DND-41 (cell line): ENCODE measurements at regions not wholly inside any gene's neighbourhood (a gene's known extent, or its start where the extent isn't known, plus 50 kb on each side); places are given as distances from the start of the nearest gene placed in this dataset.

ENCODE experiments used
- EZH2 ChIP-seq: IDR thresholded peaks from 3 replicates; pipeline ENCODE4 v1.6.1; 2012; ENCODE audit warnings: borderline replicate concordance, low read depth, mild to moderate bottlenecking, moderate library complexity, low read length, inconsistent platforms; ENCODE audit not compliant: severe bottlenecking
- TF ChIP-seq, protein P1 (sequence below): IDR thresholded peaks from 2 replicates; pipeline ENCODE4 v1.5.1; 2012; ENCODE audit warnings: borderline replicate concordance, low read length, moderate library complexity, mild to moderate bottlenecking; ENCODE audit not compliant: poor library complexity, severe bottlenecking; ENCODE audit errors: extremely low read depth

DNA sequence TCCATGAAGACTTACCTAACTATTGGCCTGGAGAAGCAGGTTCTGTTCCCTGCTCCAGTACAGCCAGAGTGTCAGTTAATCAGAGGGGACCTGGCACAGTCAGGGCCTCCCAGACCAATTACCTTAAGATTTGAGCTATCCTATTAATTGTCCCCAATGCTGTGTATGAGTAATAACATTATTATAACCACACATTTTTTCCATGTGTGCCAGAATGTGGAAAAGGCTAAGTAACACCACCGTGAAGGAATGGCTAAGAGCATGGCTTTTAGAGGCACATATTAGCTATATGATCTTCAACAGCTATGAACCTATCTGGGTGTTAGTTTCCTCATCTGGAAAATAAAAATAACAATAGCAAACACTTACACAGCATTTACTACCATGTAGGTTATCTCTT lies 111.1 kb upstream of the RAP1B start:
- TF ChIP-seq, protein P1, sequence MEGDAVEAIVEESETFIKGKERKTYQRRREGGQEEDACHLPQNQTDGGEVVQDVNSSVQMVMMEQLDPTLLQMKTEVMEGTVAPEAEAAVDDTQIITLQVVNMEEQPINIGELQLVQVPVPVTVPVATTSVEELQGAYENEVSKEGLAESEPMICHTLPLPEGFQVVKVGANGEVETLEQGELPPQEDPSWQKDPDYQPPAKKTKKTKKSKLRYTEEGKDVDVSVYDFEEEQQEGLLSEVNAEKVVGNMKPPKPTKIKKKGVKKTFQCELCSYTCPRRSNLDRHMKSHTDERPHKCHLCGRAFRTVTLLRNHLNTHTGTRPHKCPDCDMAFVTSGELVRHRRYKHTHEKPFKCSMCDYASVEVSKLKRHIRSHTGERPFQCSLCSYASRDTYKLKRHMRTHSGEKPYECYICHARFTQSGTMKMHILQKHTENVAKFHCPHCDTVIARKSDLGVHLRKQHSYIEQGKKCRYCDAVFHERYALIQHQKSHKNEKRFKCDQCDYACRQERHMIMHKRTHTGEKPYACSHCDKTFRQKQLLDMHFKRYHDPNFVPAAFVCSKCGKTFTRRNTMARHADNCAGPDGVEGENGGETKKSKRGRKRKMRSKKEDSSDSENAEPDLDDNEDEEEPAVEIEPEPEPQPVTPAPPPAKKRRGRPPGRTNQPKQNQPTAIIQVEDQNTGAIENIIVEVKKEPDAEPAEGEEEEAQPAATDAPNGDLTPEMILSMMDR: no peak
- no peak for TF ChIP-seq EZH2
